ENCODE measurements at regions not wholly inside any gene's neighbourhood (a gene's known extent, or its start where the extent isn't known, plus 50 kb on each side); places are given as distances from the start of the nearest gene placed in this dataset.

- TF ChIP-seq POLR2A (IDR thresholded peaks at IDR 0.05; ENCODE audit: low read depth) (no peak), POLR2AphosphoS5 (IDR thresholded peaks at IDR 0.05) (no peak)
These were observed 129.5 kb upstream of the RTL1 start for GRCh38 chr14:101033006-101033405.
